ELF-1 (cell line): ENCODE measurements at regions not wholly inside any gene's neighbourhood (a gene's known extent, or its start where the extent isn't known, plus 50 kb on each side); places are given as distances from the start of the nearest gene placed in this dataset.
"Not testable (repeated sequence)": the region's sequence is repeated elsewhere in the genome, so short reads cannot be mapped to it uniquely, and the experiment has no call there.

Source experiments
- DNase-seq: peaks from one replicate; pipeline ENCODE4 v3.0.0-alpha.2; 2016; ENCODE audit warnings: low read depth, low spot score

- DNase-seq = no peak
These were observed 258.4 kb upstream of the CACNA2D1 start for GRCh38 chr7:82701949-82702348.

- DNase-seq = no peak
These were observed 257.2 kb upstream of the CACNA2D1 start for GRCh38 chr7:82700741-82701140.

- DNase-seq = peak; percentile 55
These were observed 256.2 kb upstream of the CACNA2D1 start for GRCh38 chr7:82699773-82700186.

GRCh38 chr7:82697897-82698296 is 254.3 kb upstream of the CACNA2D1 start:
- DNase-seq = no peak

- DNase-seq = no peak
These were observed 253.1 kb upstream of the CACNA2D1 start for GRCh38 chr7:82696631-82697030.

- DNase-seq = no peak
These were observed 250.4 kb upstream of the CACNA2D1 start for GRCh38 chr7:82694022-82694421.

- DNase-seq = no peak
These were observed 247.4 kb upstream of the CACNA2D1 start for GRCh38 chr7:82690929-82691328.

GRCh38 chr7:82685214-82685613 is 241.6 kb upstream of the CACNA2D1 start:
- DNase-seq = no peak

- no peak for DNase-seq
These were observed 235.1 kb upstream of the CACNA2D1 start for GRCh38 chr7:82678716-82679115.

- DNase-seq = no peak
These were observed 234.7 kb upstream of the CACNA2D1 start for GRCh38 chr7:82678259-82678658.

GRCh38 chr7:82677493-82677892 is 233.9 kb upstream of the CACNA2D1 start:
- no peak for DNase-seq

GRCh38 chr7:82676777-82677463 is 233.3 kb upstream of the CACNA2D1 start:
- DNase-seq = no peak

GRCh38 chr7:82675396-82675795 is 231.8 kb upstream of the CACNA2D1 start:
- DNase-seq = no peak

GRCh38 chr7:82674268-82674667 is 230.7 kb upstream of the CACNA2D1 start:
- no peak for DNase-seq

GRCh38 chr7:82672078-82672477 is 228.5 kb upstream of the CACNA2D1 start:
- no peak for DNase-seq

- no peak for DNase-seq
These were observed 225.6 kb upstream of the CACNA2D1 start for GRCh38 chr7:82669141-82669540.

- no peak for DNase-seq
These were observed 225.1 kb upstream of the CACNA2D1 start for GRCh38 chr7:82668676-82669075.

- DNase-seq = no peak
These were observed 222.5 kb upstream of the CACNA2D1 start for GRCh38 chr7:82665966-82666507.

- no peak for DNase-seq
These were observed 212.4 kb upstream of the CACNA2D1 start for GRCh38 chr7:82655965-82656364.

- not testable (repeated sequence) for DNase-seq
These were observed 206.5 kb upstream of the CACNA2D1 start for GRCh38 chr7:82650095-82650494.

GRCh38 chr7:82633592-82633991 is 190.0 kb upstream of the CACNA2D1 start:
- DNase-seq = no peak

- DNase-seq = no peak
These were observed 188.4 kb upstream of the CACNA2D1 start for GRCh38 chr7:82631998-82632397.

GRCh38 chr7:82629583-82629982 is 186.0 kb upstream of the CACNA2D1 start:
- DNase-seq = no peak

GRCh38 chr7:82625377-82625776 is 181.8 kb upstream of the CACNA2D1 start:
- no peak for DNase-seq
